ENCODE measurements at regions not wholly inside any gene's neighbourhood (a gene's known extent, or its start where the extent isn't known, plus 50 kb on each side); places are given as distances from the start of the nearest gene placed in this dataset.

DNA sequence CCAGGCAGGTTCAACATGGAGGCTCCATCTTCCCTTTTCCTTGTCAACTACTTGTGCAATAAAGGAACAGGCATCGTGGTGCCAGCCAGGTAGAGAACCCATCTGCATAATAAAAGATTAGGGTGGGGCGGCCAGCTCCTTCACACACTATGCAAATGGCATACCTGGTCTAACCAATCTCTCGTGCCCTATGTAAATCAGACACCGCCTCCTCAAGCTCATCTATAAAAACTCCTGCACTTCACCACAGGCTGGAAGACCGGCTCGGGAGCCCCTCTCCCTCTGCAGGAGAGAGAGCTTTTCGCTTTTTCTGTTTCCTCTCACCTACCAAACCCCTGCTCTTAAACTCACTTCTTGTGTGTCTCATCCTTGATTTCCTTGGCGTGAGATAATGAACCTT, 244.3 kb upstream of the PUM3 start:
- H3K36me3 ChIP-seq = no peaks in the 10 kb centered on the region
- no peaks in the 10 kb centered on the region for H3K4me1 ChIP-seq
- ATAC-seq (no peak), FAIRE-seq (no peak), DNase-seq (no peak)
- intact Hi-C loops (cut with DNase I) = no loop called here
- TF ChIP-seq, protein P1, sequence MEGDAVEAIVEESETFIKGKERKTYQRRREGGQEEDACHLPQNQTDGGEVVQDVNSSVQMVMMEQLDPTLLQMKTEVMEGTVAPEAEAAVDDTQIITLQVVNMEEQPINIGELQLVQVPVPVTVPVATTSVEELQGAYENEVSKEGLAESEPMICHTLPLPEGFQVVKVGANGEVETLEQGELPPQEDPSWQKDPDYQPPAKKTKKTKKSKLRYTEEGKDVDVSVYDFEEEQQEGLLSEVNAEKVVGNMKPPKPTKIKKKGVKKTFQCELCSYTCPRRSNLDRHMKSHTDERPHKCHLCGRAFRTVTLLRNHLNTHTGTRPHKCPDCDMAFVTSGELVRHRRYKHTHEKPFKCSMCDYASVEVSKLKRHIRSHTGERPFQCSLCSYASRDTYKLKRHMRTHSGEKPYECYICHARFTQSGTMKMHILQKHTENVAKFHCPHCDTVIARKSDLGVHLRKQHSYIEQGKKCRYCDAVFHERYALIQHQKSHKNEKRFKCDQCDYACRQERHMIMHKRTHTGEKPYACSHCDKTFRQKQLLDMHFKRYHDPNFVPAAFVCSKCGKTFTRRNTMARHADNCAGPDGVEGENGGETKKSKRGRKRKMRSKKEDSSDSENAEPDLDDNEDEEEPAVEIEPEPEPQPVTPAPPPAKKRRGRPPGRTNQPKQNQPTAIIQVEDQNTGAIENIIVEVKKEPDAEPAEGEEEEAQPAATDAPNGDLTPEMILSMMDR (IDR thresholded peaks at IDR 0.05) = no peak
- no peak overlapping the region for H3K4me3 ChIP-seq
- no peak overlapping the region for H3K27ac ChIP-seq
- no peaks in the 10 kb centered on the region for H3K9me3 ChIP-seq
- 60 to 84% methylated on average over 8 of the region's 8 CpGs for WGBS, 2 donors
- H3K27me3 ChIP-seq = no peaks in the 10 kb centered on the region

DNA sequence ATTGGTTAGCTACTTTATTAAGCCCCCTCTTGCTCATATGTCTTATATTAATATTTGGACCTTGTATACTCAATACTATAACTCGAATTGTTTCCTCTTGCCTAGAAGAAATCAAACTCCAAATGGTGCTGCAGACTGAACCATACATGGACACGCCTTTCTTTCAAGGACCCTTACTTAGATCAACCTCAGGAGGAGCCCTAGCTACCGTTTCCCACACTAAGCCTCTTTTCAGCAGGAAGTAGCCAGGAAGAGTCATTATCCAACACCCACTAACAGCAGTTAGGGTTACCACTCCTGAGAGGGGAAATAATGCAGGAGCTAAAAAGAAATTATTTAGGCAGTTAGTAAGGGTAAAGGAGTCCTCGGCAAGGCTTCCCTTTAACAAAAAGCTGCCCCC, 243.8 kb upstream of the PUM3 start:
- Histone ChIP-seq H3K27me3 (no peaks in the 10 kb centered on the region), H3K36me3 (no peaks in the 10 kb centered on the region), H3K27ac (no peak overlapping the region), H3K4me1 (no peaks in the 10 kb centered on the region), H3K4me3 (no peak overlapping the region), H3K9me3 (no peaks in the 10 kb centered on the region)
- FAIRE-seq = no peak
- DNase-seq = no peak
- intact Hi-C loops (cut with DNase I) = no loop called here
- TF ChIP-seq, protein P1 (IDR thresholded peaks at IDR 0.05) = no peak
- WGBS, 2 donors = 54 to 66% methylated on average over 4 of the region's 4 CpGs
- no peak for ATAC-seq

DNA sequence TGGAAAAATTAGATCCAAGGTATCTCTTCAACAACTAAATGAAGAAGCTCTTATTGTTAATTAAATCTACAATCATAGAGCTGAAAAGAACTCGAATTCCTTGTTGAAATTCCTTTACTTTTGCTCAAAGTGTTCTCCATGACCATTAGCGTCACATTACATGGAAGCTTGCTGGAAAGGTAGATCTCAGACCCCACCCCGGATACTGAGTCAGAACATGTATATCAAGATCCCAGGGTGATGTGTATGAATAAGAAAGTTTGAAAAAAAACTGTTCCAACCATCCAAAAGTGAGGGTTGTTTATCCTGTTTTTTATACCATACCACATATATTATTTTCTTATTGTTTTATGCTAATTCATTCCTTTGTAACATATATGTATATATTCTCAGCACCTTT, 237.1 kb upstream of the PUM3 start:
- H3K27me3 ChIP-seq = no peaks in the 10 kb centered on the region
- no peak overlapping the region for H3K4me3 ChIP-seq
- no peak overlapping the region for H3K27ac ChIP-seq
- H3K36me3 ChIP-seq = no peaks in the 10 kb centered on the region
- H3K4me1 ChIP-seq = no peaks in the 10 kb centered on the region
- intact Hi-C loops (cut with DNase I) = no loop called here
- no peak for FAIRE-seq
- WGBS, 2 donors = 66 to 75% methylated on average over 3 of the region's 3 CpGs
- ATAC-seq = no peak
- DNase-seq = no peak
- no peaks in the 10 kb centered on the region for H3K9me3 ChIP-seq
- TF ChIP-seq, protein P1 (IDR thresholded peaks at IDR 0.05) = no peak

DNA sequence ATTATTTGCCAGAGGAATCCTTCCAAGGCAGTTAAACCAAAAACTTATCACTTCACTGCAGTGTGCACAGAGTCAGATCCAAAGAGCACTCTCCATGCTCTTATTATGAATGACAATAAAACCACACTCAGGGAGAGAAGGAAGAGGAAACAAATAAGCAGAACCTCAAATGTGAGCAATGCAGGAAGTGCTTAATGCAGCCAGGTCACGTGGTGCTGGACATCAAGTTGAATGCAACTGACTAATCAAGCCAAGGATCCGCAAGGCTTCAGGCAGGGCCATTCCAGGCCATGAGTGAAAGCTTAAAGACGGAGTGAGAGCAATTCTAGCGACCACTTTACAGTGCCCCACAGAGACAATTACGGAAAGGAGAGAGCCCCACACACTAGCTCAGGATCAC, 230.4 kb upstream of the PUM3 start:
- intact Hi-C loops (cut with DNase I) = no loop called here
- no peak for ATAC-seq
- Histone ChIP-seq H3K36me3 (no peaks in the 10 kb centered on the region), H3K9me3 (no peaks in the 10 kb centered on the region), H3K4me3 (no peak overlapping the region), H3K27me3 (no peaks in the 10 kb centered on the region), H3K27ac (no peak overlapping the region), H3K4me1 (no peaks in the 10 kb centered on the region)
- WGBS, 2 donors = 52 to 67% methylated on average over 5 of the region's 5 CpGs
- FAIRE-seq = no peak
- TF ChIP-seq, protein P1 (IDR thresholded peaks at IDR 0.05) = no peak
- DNase-seq = no peak

DNA sequence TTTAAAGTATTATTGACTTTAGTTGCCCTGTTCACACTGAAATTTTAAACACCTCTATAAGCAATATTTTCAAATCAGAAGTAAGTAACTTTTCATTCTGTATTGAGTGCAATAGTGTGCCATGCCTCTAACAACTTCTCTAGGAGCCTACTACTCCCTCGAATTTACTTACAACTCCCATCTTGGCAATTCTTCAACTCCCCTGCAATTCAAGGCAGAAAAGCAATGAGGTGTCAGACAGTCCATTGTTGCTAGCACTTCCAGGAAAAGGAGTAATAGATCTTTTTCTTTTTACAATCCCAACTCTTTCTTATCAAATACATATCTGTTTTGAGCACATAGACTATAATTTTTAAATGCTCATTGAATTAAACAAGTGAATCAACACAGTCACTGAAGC, 222.7 kb upstream of the PUM3 start:
- TF ChIP-seq, protein P1 (IDR thresholded peaks at IDR 0.05) = no peak
- no peak for ATAC-seq
- Histone ChIP-seq H3K9me3 (no peaks in the 10 kb centered on the region), H3K4me1 (no peaks in the 10 kb centered on the region), H3K4me3 (no peak overlapping the region), H3K27me3 (no peaks in the 10 kb centered on the region), H3K27ac (no peak overlapping the region), H3K36me3 (no peaks in the 10 kb centered on the region)
- DNase-seq = no peak
- WGBS, 2 donors = 21 to 29% methylated on average over 1 of the region's 1 CpG
- intact Hi-C loops (cut with DNase I) = no loop called here
- no peak for FAIRE-seq

All from pancreas (tissue), 10 donors.